Uterus (tissue), 3 donors: ENCODE measurements at regions not wholly inside any gene's neighbourhood (a gene's known extent, or its start where the extent isn't known, plus 50 kb on each side); places are given as distances from the start of the nearest gene placed in this dataset.

ENCODE experiments used
- DNase-seq, 2 donors: peaks; one replicate each; pipeline ENCODE4 v3.0.0-alpha.2; 2019 to 2020
- H3K27ac ChIP-seq, 2 donors: fragments of 200-600 bp; sonication (generic); 1 replicate in 1 of 2; 2 replicates in 1 of 2; pipeline ENCODE4 v1.5.1; 2016 to 2018
- H3K27me3 ChIP-seq, 2 donors: fragments of 200-600 bp; sonication (generic); one replicate each; pipeline ENCODE4 v1.5.1; 2018 to 2019; ENCODE audit warnings: control low read depth in 1 of 2
- H3K36me3 ChIP-seq, 2 donors: fragments of 200-600 bp; sonication (generic); one replicate each; pipeline ENCODE4 v1.5.1; 2019; ENCODE audit warnings: control low read depth in 1 of 2
- H3K4me1 ChIP-seq, 2 donors: fragments of 200-600 bp; sonication (generic); one replicate each; pipeline ENCODE4 v1.5.1; 2018 to 2019; ENCODE audit warnings: control low read depth in 1 of 2
- H3K4me3 ChIP-seq, 2 donors: fragments of 200-600 bp; sonication (generic); 1 replicate in 1 of 2; 2 replicates in 1 of 2; pipeline ENCODE4 v1.5.1; 2018 to 2019; ENCODE audit warnings: mild to moderate bottlenecking in 1 of 2
- H3K9me3 ChIP-seq, 2 donors: fragments of 200-600 bp; sonication (generic); one replicate each; pipeline ENCODE4 v1.5.1; 2019; ENCODE audit warnings: control low read depth in 1 of 2
- POLR2A ChIP-seq, 2 donors: fragments of 450-650 bp; IDR thresholded peaks; one replicate each; pipeline ENCODE4 v1.6.1; 2016; ENCODE audit warnings: antibody characterized with exemption in 2 of 2, mild to moderate bottlenecking in 1 of 2, moderate library complexity in 1 of 2
- intact Hi-C: fragments of 100-400 bp; cut with DNase I; formaldehyde crosslinking; loops from one replicate; pipeline ENCODE4 v1.15.1; 2023; ENCODE audit warnings: low total_unique reads
- TF ChIP-seq, protein P1 (sequence below), 4 experiments: fragments of 200-600 bp in 2 of 4; fragments of 450-650 bp in 2 of 4; sonication (generic) in 2 of 4; IDR thresholded peaks; one replicate each; pipeline ENCODE4 v1.5.1; 2016 to 2019; ENCODE audit warnings: antibody characterized with exemption in 4 of 4, mild to moderate bottlenecking in 2 of 4, moderate library complexity in 1 of 4
- donor health status: DM: yes; HTN: yes; CAD: no.

DNA sequence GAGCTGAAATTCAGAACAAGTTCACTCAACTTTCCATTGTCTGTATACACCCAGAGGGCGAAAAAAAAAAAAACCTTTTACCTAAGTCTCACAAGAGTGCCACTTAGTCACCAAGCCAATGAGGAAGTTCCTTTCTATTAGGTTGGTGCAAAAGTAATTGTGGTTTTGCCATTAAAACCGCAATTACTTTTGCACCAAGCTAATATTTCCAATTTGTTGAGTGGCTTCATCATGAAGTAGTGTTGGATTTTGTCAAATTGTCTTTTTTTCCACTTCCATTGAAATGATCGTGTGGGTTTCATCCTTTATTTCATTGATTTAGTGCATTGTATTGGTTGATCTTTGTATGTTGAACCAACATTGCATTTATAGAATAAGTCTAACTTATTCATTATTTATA is 253.9 kb downstream of the ZIC4 start:
- Histone ChIP-seq H3K4me3 (no peak overlapping the region), H3K27me3 (no peaks in the 10 kb centered on the region), H3K36me3 (no peaks in the 10 kb centered on the region), H3K27ac (no peak overlapping the region), H3K4me1 (no peaks in the 10 kb centered on the region), H3K9me3 (no peaks in the 10 kb centered on the region)
- intact Hi-C loops, result no loop called here
- TF ChIP-seq, protein P1, sequence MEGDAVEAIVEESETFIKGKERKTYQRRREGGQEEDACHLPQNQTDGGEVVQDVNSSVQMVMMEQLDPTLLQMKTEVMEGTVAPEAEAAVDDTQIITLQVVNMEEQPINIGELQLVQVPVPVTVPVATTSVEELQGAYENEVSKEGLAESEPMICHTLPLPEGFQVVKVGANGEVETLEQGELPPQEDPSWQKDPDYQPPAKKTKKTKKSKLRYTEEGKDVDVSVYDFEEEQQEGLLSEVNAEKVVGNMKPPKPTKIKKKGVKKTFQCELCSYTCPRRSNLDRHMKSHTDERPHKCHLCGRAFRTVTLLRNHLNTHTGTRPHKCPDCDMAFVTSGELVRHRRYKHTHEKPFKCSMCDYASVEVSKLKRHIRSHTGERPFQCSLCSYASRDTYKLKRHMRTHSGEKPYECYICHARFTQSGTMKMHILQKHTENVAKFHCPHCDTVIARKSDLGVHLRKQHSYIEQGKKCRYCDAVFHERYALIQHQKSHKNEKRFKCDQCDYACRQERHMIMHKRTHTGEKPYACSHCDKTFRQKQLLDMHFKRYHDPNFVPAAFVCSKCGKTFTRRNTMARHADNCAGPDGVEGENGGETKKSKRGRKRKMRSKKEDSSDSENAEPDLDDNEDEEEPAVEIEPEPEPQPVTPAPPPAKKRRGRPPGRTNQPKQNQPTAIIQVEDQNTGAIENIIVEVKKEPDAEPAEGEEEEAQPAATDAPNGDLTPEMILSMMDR (IDR thresholded peaks at IDR 0.05), result no peak
- TF ChIP-seq POLR2A (IDR thresholded peaks at IDR 0.05), result no peak
- DNase-seq, result no peak

DNA sequence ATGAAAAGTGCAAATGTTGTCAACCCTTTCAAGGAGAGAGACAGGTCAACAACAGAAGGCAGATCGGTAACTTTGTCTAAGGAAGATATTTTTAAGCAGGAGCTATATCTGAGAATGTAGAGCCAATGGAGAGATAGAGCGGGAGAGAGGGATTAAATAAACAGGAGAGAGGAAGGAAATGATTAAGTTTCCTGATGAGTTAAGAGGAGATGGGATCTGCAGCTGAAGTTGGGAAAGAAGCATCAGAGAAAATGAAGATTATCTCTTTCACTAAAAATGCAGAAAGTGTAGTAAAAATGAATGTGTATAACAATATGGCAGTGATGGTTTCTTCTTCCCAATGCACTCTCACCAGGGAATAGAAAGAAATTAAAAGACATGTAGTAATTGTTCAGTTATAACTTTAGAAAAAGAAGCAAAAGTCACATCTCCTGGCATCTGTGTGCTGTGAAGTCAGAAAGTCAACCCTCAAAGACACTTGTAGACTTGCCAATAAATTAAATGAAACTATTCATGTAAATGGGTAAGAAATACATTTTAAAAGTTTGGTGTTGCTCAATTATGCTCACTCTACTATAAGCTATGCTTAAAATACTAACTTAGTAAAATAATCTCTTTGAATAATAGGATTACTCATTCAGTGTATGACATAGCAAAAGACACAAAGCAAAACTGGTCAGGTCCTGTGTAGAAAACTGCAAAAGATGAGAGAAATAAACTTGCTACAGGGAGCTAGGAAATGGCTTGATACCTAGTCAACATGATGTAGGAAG is 264.6 kb downstream of the ZIC4 start:
- Histone ChIP-seq H3K27me3 (no peaks in the 10 kb centered on the region), H3K9me3 (no peaks in the 10 kb centered on the region), H3K4me3 (no peak overlapping the region), H3K36me3 (no peaks in the 10 kb centered on the region), H3K4me1 (no peaks in the 10 kb centered on the region), H3K27ac (no peak overlapping the region)
- no peak for TF ChIP-seq POLR2A (IDR thresholded peaks at IDR 0.05)
- TF ChIP-seq, protein P1 (IDR thresholded peaks at IDR 0.05), result no peak
- intact Hi-C loops, result no loop called here
- DNase-seq, result no peak

DNA sequence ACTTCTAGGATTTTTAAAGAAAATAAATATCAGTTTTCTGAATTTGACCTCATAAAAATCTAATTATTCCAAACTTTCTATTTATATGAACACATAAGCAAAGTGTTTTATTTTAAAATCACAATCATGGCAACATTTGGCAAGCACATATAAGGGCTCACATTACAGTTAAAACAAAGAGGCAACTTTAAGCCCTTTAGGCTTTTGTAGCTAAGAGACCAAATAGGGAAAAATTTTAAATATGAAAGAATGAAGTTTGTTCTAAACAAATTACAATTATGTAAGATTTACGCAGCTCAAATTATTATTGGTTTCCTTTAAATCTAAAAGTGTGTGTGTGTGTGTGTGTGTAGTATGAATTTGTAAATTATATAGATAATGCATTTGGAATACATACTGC is 267.0 kb downstream of the ZIC4 start:
- intact Hi-C loops, result no loop called here
- no peak for TF ChIP-seq POLR2A (IDR thresholded peaks at IDR 0.05)
- TF ChIP-seq, protein P1 (IDR thresholded peaks at IDR 0.05), result no peak
- no peak overlapping the region for H3K27ac ChIP-seq

DNA sequence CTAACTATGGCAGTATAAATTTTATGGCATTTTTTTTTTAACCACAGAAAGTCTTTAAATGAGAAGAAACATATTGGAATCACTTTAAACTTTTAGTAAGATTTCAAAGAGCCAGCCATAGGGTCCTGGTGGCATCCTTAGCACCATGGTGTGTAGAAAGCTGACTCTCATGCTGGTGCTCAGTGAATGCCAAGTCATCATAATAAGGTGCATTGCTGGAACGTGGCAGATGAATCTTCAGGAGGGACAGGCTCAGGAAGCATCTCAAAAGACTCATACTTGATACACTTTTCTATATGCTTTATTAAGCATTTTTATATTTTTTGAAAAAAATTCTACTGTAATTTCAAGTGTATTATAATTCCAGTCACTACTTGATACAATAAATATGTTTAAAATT is 274.2 kb downstream of the ZIC4 start:
- no peaks in the 10 kb centered on the region for H3K9me3 ChIP-seq
- H3K27ac ChIP-seq, result no peak overlapping the region
- no peak for DNase-seq
- no peak overlapping the region for H3K4me3 ChIP-seq
- H3K36me3 ChIP-seq, result no peaks in the 10 kb centered on the region
- intact Hi-C loops, result no loop called here
- no peaks in the 10 kb centered on the region for H3K4me1 ChIP-seq
- no peaks in the 10 kb centered on the region for H3K27me3 ChIP-seq
- TF ChIP-seq, protein P1 (IDR thresholded peaks at IDR 0.05), result no peak
- no peak for TF ChIP-seq POLR2A (IDR thresholded peaks at IDR 0.05)

More for the DNA sequence above, 267.0 kb downstream of the ZIC4 start:
- H3K9me3 ChIP-seq, result no peaks in the 10 kb centered on the region
- no peaks in the 10 kb centered on the region for H3K4me1 ChIP-seq
- H3K4me3 ChIP-seq, result no peak overlapping the region
- no peak for DNase-seq
- no peaks in the 10 kb centered on the region for H3K36me3 ChIP-seq
- H3K27me3 ChIP-seq, result no peaks in the 10 kb centered on the region

DNA sequence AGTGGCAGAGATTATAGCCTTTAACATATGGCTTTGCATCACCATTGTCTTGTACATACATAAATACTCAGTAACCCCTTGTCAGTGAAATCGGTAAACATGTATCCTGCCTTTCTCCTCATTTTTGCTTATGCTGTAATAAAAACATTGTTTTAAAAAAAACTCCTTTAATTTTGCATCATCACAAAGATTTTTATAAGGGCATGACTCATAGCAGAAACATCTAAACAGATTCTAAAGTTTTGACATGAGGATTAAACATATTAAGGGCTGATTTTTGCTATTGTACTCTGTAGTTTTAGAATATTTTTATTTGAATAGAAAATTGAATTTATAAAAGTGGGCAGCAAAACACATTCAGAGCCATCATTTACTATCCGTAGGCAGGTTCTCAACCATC is 275.9 kb downstream of the ZIC4 start:
- Histone ChIP-seq H3K27ac (no peak overlapping the region), H3K9me3 (no peaks in the 10 kb centered on the region), H3K4me1 (no peaks in the 10 kb centered on the region), H3K36me3 (no peaks in the 10 kb centered on the region), H3K27me3 (no peaks in the 10 kb centered on the region), H3K4me3 (no peak overlapping the region)
- no peak for DNase-seq
- TF ChIP-seq, protein P1 (IDR thresholded peaks at IDR 0.05), result no peak
- TF ChIP-seq POLR2A (IDR thresholded peaks at IDR 0.05), result no peak
- intact Hi-C loops, result no loop called here
